ENCODE measurements at regions not wholly inside any gene's neighbourhood (a gene's known extent, or its start where the extent isn't known, plus 50 kb on each side); places are given as distances from the start of the nearest gene placed in this dataset.

DNA sequence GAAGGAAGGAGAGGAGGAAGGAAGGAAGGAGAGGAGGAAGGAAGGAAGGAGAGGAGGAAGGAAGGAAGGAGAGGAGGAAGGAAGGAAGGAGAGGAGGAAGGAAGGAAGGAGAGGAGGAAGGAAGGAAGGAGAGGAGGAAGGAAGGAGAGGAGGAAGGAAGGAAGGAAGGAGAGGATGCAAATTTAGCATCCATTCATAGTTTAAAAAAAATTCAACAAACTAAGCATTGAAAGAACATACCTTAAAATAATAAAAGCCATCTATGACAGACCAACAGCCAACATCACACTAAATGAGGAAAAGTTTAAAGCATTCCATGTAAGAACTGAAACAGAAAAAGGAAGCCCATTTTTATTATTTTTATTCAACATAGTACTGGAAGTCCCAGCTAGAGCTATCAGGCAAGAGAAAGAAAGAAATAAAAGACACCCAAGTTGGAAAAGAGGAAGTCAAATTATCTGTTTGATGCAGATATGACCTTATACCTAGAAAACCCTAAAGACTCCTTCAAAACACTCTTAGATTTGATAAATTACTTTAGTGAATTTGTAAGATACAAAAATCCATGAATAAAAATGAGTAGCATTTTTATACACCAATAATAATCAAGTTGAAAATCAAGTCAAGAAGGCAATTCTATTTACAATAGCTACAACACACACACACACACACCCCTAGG is 52.2 kb upstream of the FXR1 start:
- TF ChIP-seq, protein P1, sequence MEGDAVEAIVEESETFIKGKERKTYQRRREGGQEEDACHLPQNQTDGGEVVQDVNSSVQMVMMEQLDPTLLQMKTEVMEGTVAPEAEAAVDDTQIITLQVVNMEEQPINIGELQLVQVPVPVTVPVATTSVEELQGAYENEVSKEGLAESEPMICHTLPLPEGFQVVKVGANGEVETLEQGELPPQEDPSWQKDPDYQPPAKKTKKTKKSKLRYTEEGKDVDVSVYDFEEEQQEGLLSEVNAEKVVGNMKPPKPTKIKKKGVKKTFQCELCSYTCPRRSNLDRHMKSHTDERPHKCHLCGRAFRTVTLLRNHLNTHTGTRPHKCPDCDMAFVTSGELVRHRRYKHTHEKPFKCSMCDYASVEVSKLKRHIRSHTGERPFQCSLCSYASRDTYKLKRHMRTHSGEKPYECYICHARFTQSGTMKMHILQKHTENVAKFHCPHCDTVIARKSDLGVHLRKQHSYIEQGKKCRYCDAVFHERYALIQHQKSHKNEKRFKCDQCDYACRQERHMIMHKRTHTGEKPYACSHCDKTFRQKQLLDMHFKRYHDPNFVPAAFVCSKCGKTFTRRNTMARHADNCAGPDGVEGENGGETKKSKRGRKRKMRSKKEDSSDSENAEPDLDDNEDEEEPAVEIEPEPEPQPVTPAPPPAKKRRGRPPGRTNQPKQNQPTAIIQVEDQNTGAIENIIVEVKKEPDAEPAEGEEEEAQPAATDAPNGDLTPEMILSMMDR (tag by site-specific recombination; IDR thresholded peaks at IDR 0.05): no peak
- TF ChIP-seq ZNF707 (tag by site-specific recombination; IDR thresholded peaks at IDR 0.05) (no peak), SP2 (tag by site-specific recombination; IDR thresholded peaks at IDR 0.05) (no peak), GLI4 (tag by site-specific recombination; IDR thresholded peaks at IDR 0.05) (no peak), ZNF785 (tag by site-specific recombination; IDR thresholded peaks at IDR 0.05) (no peak), ZNF175 (tag by site-specific recombination; IDR thresholded peaks at IDR 0.05) (no peak)
- TF ChIP-seq, protein P2, sequence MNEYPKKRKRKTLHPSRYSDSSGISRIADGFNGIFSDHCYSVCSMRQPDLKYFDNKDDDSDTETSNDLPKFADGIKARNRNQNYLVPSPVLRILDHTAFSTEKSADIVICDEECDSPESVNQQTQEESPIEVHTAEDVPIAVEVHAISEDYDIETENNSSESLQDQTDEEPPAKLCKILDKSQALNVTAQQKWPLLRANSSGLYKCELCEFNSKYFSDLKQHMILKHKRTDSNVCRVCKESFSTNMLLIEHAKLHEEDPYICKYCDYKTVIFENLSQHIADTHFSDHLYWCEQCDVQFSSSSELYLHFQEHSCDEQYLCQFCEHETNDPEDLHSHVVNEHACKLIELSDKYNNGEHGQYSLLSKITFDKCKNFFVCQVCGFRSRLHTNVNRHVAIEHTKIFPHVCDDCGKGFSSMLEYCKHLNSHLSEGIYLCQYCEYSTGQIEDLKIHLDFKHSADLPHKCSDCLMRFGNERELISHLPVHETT (tag by site-specific recombination; IDR thresholded peaks at IDR 0.05): no peak
- TF ChIP-seq, protein P3, sequence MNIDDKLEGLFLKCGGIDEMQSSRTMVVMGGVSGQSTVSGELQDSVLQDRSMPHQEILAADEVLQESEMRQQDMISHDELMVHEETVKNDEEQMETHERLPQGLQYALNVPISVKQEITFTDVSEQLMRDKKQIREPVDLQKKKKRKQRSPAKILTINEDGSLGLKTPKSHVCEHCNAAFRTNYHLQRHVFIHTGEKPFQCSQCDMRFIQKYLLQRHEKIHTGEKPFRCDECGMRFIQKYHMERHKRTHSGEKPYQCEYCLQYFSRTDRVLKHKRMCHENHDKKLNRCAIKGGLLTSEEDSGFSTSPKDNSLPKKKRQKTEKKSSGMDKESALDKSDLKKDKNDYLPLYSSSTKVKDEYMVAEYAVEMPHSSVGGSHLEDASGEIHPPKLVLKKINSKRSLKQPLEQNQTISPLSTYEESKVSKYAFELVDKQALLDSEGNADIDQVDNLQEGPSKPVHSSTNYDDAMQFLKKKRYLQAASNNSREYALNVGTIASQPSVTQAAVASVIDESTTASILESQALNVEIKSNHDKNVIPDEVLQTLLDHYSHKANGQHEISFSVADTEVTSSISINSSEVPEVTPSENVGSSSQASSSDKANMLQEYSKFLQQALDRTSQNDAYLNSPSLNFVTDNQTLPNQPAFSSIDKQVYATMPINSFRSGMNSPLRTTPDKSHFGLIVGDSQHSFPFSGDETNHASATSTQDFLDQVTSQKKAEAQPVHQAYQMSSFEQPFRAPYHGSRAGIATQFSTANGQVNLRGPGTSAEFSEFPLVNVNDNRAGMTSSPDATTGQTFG (tag by site-specific recombination; IDR thresholded peaks at IDR 0.05; ENCODE audit: borderline replicate concordance): no peak
- TF ChIP-seq, protein P4, sequence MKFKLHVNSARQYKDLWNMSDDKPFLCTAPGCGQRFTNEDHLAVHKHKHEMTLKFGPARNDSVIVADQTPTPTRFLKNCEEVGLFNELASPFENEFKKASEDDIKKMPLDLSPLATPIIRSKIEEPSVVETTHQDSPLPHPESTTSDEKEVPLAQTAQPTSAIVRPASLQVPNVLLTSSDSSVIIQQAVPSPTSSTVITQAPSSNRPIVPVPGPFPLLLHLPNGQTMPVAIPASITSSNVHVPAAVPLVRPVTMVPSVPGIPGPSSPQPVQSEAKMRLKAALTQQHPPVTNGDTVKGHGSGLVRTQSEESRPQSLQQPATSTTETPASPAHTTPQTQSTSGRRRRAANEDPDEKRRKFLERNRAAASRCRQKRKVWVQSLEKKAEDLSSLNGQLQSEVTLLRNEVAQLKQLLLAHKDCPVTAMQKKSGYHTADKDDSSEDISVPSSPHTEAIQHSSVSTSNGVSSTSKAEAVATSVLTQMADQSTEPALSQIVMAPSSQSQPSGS (tag by site-specific recombination; IDR thresholded peaks at IDR 0.05; ENCODE audit: low read depth): no peak
- TF ChIP-seq, protein P5, sequence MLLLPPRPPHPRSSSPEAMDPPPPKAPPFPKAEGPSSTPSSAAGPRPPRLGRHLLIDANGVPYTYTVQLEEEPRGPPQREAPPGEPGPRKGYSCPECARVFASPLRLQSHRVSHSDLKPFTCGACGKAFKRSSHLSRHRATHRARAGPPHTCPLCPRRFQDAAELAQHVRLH (tag by site-specific recombination; IDR thresholded peaks at IDR 0.05): no peak

All from HEK293 (cell line).